HG03342 (cell line): ENCODE measurements at regions not wholly inside any gene's neighbourhood (a gene's known extent, or its start where the extent isn't known, plus 50 kb on each side); places are given as distances from the start of the nearest gene placed in this dataset.

Experiments
- ATAC-seq: cut with Tn5 transposase; IDR thresholded peaks from one replicate; pipeline ENCODE4 v1.9.1; 2021; ENCODE audit warnings: mild to moderate bottlenecking, moderate library complexity; ENCODE audit not compliant: unreplicated experiment

DNA sequence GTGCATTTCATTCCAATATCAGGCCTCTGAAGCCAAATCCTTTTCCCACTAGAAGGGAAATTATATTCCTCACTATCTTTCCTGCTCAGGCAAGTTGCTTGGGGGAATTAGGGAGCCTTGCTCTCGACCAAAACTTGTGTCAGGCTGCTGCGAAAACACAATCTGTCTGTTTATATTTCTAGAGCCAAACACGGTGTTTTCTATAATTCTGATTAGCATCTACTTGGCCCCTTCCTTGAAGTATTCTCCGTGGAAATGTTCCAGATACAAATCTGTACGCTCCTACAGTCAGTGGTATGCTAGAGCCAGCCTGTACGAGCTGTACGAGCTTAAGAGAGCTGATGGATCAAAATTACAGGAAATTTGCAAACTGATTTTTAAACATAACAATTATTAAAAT, 299.3 kb upstream of the SALL1 start:
- ATAC-seq: no peak

- no peak for ATAC-seq
Measured at GRCh38 chr16:51449441-51449840, 298.4 kb upstream of the SALL1 start.

GRCh38 chr16:51445250-51445649, 294.2 kb upstream of the SALL1 start:
- no peak for ATAC-seq

- no peak for ATAC-seq
Measured at GRCh38 chr16:51443934-51444333, 292.9 kb upstream of the SALL1 start.

DNA sequence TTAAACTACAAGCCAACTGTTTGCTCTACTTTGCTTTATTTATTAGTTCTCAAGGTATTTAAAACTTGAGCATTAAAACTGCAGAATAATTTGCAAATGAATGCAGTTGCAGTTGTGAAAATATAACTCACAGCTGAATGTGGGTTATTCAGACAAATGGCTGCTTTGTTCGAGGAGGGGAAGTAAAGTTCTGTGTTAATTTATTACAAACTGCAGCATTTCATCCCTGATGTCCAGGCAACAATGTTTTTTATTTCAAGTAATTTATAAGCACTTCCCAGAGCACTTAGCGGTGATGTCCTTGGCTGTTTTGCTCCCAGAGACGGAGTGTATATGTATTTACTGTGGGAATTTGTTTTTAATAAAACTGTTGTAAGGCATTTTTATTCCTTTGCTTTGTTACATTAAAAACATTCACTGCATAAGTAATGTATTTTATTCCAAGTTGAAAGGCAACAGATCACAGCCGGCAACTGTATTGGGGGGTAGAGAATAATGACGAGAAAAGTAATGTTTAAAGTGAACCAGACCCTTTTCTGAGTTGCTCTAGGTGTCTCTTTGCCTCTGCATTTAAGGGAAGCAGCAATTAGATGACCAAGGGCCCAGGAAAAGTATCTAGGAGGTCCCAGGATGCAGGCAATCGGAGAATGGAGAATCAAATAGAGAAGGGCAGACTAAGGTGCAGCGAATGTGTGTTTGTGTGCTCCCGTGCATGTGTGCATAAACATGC, 291.2 kb upstream of the SALL1 start:
- ATAC-seq: no peak

DNA sequence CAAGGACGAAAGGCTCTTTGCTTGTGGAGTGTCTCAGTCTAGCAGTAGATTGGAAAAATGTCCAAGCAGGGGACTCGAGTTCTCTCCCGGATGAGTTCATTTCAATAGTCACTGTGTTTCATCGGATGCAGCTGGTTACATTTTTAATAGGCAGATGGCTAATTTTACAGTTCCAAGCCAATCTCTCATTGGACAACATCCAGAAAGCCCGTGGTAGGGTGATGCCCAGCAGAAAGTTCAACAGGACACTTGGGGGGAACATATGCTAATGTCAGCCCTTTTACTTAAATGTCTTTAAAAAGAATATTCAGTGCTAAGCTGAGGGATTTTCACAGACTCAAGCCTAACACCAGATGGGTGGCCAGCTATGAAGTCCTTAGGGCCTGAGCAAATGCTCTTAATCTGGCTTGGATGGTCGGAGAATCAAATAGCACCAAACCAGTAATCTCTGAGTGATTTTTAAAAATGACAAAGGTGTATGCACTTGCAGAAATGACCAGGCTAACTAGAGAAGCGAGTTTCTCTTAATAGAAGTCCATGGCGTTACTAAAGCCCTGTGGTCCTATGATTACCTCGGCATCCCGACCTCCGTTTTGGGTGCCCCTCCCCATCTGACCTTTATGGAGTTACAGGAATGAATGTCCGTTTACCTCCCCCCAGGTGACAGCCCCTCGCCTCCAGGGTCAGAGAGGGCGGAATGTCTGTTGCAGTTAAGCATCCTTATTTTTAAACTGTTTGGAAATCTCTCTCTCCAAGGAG, 289.2 kb upstream of the SALL1 start:
- no peak for ATAC-seq

DNA sequence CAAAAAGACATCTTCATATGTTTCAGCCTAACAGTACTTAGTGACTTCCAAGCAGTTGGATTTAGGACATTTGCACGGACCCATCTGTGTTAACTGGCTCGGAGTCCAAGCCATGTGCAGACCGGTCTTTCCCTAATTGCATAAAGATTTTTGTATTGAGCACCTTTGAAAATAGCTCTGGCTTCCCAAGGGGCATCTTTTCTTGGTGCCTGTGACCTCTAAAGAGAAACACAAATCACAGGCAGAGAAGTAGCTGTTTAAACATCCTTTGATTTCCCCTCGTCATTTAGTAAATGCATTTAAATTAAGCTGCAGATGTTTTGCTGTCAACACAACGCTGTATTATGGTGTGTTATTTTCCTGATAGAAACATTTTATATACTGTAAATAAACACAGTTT, 288.2 kb upstream of the SALL1 start:
- ATAC-seq: no peak

GRCh38 chr16:51436742-51437141, 285.7 kb upstream of the SALL1 start:
- ATAC-seq: no peak

DNA sequence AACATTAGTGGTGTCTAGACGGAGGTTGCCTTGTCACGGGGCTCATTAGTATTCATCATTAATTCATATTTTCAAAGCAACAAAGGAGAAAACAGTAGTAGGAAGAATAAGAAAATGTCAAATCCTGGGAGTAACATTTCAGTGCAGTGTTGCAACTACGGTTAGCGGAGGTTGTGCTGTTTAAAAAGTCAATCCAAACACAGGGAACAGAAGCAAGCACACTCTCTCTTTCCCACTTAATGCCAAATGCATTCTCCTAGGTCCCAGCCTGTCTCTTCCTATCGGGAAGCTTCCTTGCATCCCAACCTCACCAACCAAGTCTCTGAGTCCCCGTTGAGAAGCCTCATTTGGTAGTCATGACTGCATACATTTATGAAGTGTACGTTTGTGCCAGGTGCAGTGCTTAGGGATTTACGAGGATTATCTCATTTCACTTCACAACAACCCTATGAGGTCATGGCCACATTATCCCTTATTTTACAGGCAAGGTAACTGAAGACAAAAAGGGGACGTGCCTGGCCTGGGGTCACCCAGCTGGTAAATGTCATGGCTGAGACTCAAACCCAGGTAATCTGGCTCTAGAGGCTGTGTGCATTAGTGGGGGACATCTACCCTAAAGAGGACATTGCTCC, 283.6 kb upstream of the SALL1 start:
- ATAC-seq: no peak

DNA sequence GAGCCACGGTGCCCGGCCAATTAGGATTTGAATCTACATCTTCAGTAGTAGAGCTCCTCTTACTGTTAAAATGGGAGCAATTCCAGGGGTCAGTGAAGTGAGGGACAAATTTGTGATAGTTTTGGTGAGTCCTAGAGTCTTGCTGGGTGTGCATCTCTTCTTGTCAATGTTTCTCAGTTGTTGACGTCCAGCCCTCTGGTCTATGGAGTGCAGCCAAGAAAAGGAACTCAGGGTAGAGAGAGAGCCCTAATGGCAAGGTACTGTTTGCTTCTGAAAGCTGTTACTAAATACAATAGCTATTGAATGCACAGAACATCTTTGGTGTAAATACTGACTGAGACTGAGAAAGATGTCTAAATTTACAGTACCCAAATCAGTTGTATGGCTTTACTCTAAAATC, 282.5 kb upstream of the SALL1 start:
- no peak for ATAC-seq

- ATAC-seq: no peak
Measured at GRCh38 chr16:51431517-51432241, 280.6 kb upstream of the SALL1 start.

GRCh38 chr16:51430716-51431369, 279.8 kb upstream of the SALL1 start:
- ATAC-seq: no peak

DNA sequence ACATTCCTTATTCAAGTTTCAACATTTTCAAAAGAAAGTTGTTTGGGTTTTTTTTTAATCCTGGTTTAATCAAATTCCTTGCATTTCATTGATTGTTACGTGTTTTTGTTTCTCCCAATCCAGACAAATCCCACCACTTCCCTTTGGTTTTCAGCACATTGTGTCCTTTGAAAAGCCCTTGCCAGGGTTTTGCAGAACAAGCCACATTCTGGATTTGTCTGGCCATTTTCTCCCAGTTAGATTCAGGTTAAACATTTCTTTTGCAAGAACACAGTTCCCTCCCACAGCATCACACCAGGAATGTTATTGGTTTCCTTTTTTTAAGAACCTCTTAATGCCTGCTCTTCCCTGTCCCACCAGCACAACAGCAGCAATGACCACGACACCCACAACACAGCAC, 278.0 kb upstream of the SALL1 start:
- ATAC-seq: no peak

- no peak for ATAC-seq
Measured at GRCh38 chr16:51427085-51427484, 276.0 kb upstream of the SALL1 start.

GRCh38 chr16:51426276-51426675, 275.2 kb upstream of the SALL1 start:
- no peak for ATAC-seq

DNA sequence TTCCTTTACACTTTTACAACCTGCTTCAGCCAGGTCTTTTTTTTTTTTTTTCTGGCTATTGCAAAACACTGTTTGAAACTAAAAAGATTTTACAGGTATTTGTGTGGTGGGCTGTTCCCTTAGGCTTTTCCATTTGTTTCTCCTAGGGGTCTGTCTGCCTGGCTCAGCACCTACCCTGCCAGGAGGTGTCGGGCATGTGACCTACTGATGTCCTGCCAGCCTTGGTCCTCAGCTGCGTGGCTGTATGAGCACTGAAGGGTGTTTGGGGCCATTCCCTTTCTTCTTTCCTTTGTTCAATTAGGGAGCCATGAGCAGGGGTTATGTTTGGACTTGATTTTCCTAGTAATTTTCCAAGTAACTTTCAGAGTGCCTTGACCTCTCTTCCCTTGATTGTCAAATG, 269.2 kb upstream of the SALL1 start:
- no peak for ATAC-seq

DNA sequence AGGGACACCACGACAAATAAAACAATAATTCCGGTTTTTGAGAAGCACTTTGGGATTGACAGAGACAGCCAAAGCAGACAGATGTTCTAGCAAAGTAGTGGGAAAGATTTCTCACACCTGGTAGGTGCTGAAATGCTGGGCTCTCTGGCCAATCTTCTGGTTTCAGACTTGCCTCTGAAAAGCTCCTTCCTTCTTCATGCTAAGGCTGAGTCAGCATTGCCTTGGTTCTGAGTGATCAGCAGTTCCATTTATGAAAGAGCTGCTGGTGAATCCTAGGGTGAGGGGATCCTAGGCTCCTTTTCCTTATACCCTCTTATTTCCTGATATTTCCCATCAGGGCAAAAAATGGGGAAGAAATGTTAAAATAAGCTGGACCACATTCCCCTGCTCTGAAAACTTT, 268.7 kb upstream of the SALL1 start:
- ATAC-seq: no peak

GRCh38 chr16:51418258-51418657, 267.2 kb upstream of the SALL1 start:
- ATAC-seq: no peak

DNA sequence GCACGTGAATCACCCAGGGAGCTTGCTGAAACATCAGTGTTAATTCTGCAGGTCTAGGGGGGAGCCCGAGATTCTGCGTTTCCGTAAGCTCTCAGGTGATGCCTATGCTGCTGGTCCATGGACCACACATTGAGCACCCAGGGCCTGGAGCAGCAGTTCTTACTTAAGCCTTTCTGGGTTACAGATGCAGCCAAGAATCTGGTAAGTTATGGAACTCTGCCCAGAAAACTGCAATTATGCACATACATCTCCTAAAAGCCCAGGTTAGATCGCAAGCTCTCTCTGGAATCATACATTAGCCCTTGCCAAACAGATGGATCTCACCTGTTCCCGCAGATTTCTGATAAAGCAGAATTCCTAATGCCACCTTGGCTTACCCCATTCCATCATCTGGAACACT, 265.9 kb upstream of the SALL1 start:
- ATAC-seq: no peak

GRCh38 chr16:51410125-51410524, 259.1 kb upstream of the SALL1 start:
- no peak for ATAC-seq
